ENCODE measurements at regions not wholly inside any gene's neighbourhood (a gene's known extent, or its start where the extent isn't known, plus 50 kb on each side); places are given as distances from the start of the nearest gene placed in this dataset.

DNA sequence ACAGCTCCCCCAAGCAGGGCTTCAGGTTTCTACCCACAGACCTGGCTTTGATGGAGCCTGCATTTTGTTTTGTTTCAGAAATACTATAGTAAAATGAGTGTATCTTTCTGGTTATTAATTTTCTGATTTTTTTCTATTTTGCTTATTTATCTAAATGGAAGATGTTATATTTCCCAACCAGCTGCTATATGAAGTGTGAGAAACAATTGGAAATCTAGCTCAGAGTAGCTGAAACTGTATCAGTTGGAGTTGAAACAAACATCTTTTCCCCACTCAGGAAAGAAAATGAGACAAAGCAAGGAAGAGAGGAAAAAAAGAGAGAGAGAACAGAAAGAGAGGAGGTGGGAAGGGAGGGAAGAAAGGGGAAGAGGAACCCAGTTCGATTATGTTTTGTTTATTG, 358.5 kb upstream of the ZNF507 start:
- TF ChIP-seq POLR2A (IDR thresholded peaks at IDR 0.05): no peak
- TF ChIP-seq, protein P1, sequence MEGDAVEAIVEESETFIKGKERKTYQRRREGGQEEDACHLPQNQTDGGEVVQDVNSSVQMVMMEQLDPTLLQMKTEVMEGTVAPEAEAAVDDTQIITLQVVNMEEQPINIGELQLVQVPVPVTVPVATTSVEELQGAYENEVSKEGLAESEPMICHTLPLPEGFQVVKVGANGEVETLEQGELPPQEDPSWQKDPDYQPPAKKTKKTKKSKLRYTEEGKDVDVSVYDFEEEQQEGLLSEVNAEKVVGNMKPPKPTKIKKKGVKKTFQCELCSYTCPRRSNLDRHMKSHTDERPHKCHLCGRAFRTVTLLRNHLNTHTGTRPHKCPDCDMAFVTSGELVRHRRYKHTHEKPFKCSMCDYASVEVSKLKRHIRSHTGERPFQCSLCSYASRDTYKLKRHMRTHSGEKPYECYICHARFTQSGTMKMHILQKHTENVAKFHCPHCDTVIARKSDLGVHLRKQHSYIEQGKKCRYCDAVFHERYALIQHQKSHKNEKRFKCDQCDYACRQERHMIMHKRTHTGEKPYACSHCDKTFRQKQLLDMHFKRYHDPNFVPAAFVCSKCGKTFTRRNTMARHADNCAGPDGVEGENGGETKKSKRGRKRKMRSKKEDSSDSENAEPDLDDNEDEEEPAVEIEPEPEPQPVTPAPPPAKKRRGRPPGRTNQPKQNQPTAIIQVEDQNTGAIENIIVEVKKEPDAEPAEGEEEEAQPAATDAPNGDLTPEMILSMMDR (IDR thresholded peaks at IDR 0.05): no peak
